ENCODE measurements at regions not wholly inside any gene's neighbourhood (a gene's known extent, or its start where the extent isn't known, plus 50 kb on each side); places are given as distances from the start of the nearest gene placed in this dataset.

DNA sequence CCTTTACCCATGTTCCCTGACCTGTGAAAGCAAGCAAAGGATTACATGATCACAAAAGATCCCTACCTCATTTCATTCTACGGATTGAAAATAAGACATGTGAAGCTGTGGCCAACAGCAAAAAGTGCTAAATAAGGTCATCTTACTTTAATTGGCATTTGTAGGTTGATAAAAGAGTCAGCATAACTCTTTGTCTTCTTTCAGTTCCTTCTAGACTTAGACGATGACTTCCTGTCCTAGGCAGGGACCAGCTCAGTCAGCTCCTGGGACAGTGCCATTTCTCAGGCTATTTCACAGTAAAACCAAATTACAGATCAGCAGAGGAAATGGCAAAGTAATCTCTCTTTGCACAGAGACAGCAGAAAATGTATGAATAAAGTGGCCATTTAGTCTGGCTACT, 480.7 kb downstream of the RFPL4B start:
- Histone ChIP-seq H4K20me1 (ENCODE audit: insufficient read depth, low read length) (no peaks in the 10 kb centered on the region), H3K9me2 (ENCODE audit: low read depth, low read length) (no peaks in the 10 kb centered on the region), H3K27ac (ENCODE audit: low read depth, low read length, poor library complexity, severe bottlenecking) (no peak overlapping the region), H3K79me2 (ENCODE audit: insufficient read depth, low read length) (no peaks in the 10 kb centered on the region), H3K27me3 (ENCODE audit: insufficient read depth, low read length) (no peaks in the 10 kb centered on the region), H2AFZ (ENCODE audit: low read length) (no peak overlapping the region), H3F3A (ENCODE audit: insufficient read depth, low read length) (no peaks in the 10 kb centered on the region), H3K9ac (ENCODE audit: low read length) (no peak overlapping the region), H3K4me3 (ENCODE audit: low read depth, low read length, poor library complexity, severe bottlenecking) (no peak overlapping the region), H3K36me3 (ENCODE audit: insufficient read depth, low read length) (no peaks in the 10 kb centered on the region), H3K9me3 (ENCODE audit: low read length) (no peaks in the 10 kb centered on the region), H3K4me2 (ENCODE audit: low read length) (no peak overlapping the region), H3K4me1 (ENCODE audit: insufficient read depth, low read length, severe bottlenecking) (no peaks in the 10 kb centered on the region)
- no peak for TF ChIP-seq EZH2 (IDR thresholded peaks at IDR 0.05; ENCODE audit: borderline replicate concordance, low read length)
- TF ChIP-seq, protein P1, sequence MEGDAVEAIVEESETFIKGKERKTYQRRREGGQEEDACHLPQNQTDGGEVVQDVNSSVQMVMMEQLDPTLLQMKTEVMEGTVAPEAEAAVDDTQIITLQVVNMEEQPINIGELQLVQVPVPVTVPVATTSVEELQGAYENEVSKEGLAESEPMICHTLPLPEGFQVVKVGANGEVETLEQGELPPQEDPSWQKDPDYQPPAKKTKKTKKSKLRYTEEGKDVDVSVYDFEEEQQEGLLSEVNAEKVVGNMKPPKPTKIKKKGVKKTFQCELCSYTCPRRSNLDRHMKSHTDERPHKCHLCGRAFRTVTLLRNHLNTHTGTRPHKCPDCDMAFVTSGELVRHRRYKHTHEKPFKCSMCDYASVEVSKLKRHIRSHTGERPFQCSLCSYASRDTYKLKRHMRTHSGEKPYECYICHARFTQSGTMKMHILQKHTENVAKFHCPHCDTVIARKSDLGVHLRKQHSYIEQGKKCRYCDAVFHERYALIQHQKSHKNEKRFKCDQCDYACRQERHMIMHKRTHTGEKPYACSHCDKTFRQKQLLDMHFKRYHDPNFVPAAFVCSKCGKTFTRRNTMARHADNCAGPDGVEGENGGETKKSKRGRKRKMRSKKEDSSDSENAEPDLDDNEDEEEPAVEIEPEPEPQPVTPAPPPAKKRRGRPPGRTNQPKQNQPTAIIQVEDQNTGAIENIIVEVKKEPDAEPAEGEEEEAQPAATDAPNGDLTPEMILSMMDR (IDR thresholded peaks at IDR 0.05; ENCODE audit: low read length), result no peak

DNA sequence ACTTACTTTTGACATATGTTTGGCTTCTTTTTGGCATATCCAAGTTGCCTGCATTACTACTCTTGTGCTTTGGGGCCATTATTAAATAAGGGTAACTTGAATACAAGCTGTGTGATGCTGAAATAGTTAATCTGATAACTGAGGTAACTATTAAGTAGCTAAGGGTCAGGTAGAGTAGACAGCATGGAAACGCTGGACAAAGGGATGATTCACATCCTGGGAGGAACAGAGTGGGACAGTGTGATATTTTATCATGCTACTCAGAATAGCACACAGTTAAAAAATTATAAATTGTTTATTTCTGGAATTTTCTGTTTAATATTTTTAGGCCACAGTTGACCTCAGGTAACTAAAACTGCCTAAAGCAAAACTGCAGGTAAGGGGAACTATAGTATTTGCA, 483.9 kb downstream of the RFPL4B start:
- Histone ChIP-seq H3K4me2 (ENCODE audit: low read length) (no peak overlapping the region), H3K79me2 (ENCODE audit: insufficient read depth, low read length) (no peaks in the 10 kb centered on the region), H3K4me3 (ENCODE audit: low read depth, low read length, poor library complexity, severe bottlenecking) (no peak overlapping the region), H3K27me3 (ENCODE audit: insufficient read depth, low read length) (no peaks in the 10 kb centered on the region), H3K4me1 (ENCODE audit: insufficient read depth, low read length, severe bottlenecking) (no peaks in the 10 kb centered on the region), H3F3A (ENCODE audit: insufficient read depth, low read length) (no peaks in the 10 kb centered on the region), H3K36me3 (ENCODE audit: insufficient read depth, low read length) (no peaks in the 10 kb centered on the region), H3K27ac (ENCODE audit: low read depth, low read length, poor library complexity, severe bottlenecking) (no peak overlapping the region), H2AFZ (ENCODE audit: low read length) (no peak overlapping the region), H3K9ac (ENCODE audit: low read length) (no peak overlapping the region), H3K9me3 (ENCODE audit: low read length) (no peaks in the 10 kb centered on the region), H3K9me2 (ENCODE audit: low read depth, low read length) (no peaks in the 10 kb centered on the region), H4K20me1 (ENCODE audit: insufficient read depth, low read length) (no peaks in the 10 kb centered on the region)
- no peak for TF ChIP-seq EZH2 (IDR thresholded peaks at IDR 0.05; ENCODE audit: borderline replicate concordance, low read length)
- TF ChIP-seq, protein P1 (IDR thresholded peaks at IDR 0.05; ENCODE audit: low read length), result no peak

DNA sequence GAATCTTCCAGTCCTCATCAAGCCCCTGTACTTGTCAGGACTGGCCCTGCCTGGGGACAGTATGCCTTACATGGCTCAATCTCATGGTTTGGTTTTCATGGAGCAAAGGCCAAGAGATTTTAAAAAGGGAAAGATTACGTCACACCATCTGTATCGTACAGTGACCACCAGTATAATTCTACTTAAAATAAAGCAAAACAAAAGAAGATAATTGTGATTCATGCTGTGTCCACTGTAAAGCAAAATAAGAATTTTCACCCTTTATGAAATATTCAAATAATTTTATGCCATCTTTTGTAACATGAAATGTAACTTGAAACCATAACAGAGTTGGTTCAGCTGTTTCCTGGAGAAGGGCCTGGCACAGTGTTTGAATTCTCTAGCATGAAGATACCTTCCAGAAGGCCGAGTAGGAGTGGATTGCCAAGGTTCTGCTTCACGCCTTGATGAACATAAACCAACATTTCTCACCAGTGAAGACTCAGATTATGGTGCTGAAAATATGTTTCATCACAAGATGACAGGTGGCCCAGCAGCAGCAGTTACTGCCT, 486.5 kb downstream of the RFPL4B start:
- Histone ChIP-seq H3K27ac (ENCODE audit: low read depth, low read length, poor library complexity, severe bottlenecking) (no peak overlapping the region), H3K9ac (ENCODE audit: low read length) (no peak overlapping the region), H3K36me3 (ENCODE audit: insufficient read depth, low read length) (no peaks in the 10 kb centered on the region), H3K4me2 (ENCODE audit: low read length) (no peak overlapping the region), H3K4me1 (ENCODE audit: insufficient read depth, low read length, severe bottlenecking) (no peaks in the 10 kb centered on the region), H3K27me3 (ENCODE audit: insufficient read depth, low read length) (no peaks in the 10 kb centered on the region), H3K9me3 (ENCODE audit: low read length) (no peaks in the 10 kb centered on the region), H3K9me2 (ENCODE audit: low read depth, low read length) (no peaks in the 10 kb centered on the region), H3K4me3 (ENCODE audit: low read depth, low read length, poor library complexity, severe bottlenecking) (no peak overlapping the region), H3F3A (ENCODE audit: insufficient read depth, low read length) (no peaks in the 10 kb centered on the region), H4K20me1 (ENCODE audit: insufficient read depth, low read length) (no peaks in the 10 kb centered on the region), H2AFZ (ENCODE audit: low read length) (no peak overlapping the region), H3K79me2 (ENCODE audit: insufficient read depth, low read length) (no peaks in the 10 kb centered on the region)
- TF ChIP-seq, protein P1 (IDR thresholded peaks at IDR 0.05; ENCODE audit: low read length), result no peak
- TF ChIP-seq EZH2 (IDR thresholded peaks at IDR 0.05; ENCODE audit: borderline replicate concordance, low read length), result no peak
